A549 (cell line): ENCODE measurements at regions not wholly inside any gene's neighbourhood (a gene's known extent, or its start where the extent isn't known, plus 50 kb on each side); places are given as distances from the start of the nearest gene placed in this dataset.

Source experiments
- CBX2 ChIP-seq: fragments of 200-600 bp; sonication (generic); IDR thresholded peaks from 2 replicates; pipeline ENCODE4 v1.6.1; 2016; ENCODE audit warnings: low read depth, mild to moderate bottlenecking, borderline replicate concordance
- CTCF ChIP-seq: fragments of >200 bp; sonication (Bioruptor Twin); formaldehyde crosslinking; IDR thresholded peaks from 3 replicates; pipeline ENCODE4 v1.5.1; 2016
- EHF ChIP-seq: fragments of 250-450 bp; sonication (Bioruptor Pico); IDR thresholded peaks from 2 replicates; pipeline ENCODE4 v1.5.0; 2020; ENCODE audit warnings: mild to moderate bottlenecking
- HDAC2 ChIP-seq: fragments of 200-600 bp; sonication (generic); IDR thresholded peaks from 2 replicates; pipeline ENCODE4 v1.6.1; 2016
- MAFK ChIP-seq: fragments of 450-650 bp; IDR thresholded peaks from 2 replicates; pipeline ENCODE4 v1.6.1; 2014; ENCODE audit not compliant: partially characterized antibody
- NR3C1 ChIP-seq: fragments of >200 bp; sonication (Bioruptor Twin); formaldehyde crosslinking; IDR thresholded peaks from 3 replicates; pipeline ENCODE4 v1.6.1; 2017
- POLR2A ChIP-seq: IDR thresholded peaks from 2 replicates; pipeline ENCODE4 v1.6.1; 2012; ENCODE audit warnings: mild to moderate bottlenecking, low read length
- SMC3 ChIP-seq: fragments of >200 bp; sonication (Bioruptor Twin); formaldehyde crosslinking; IDR thresholded peaks from 3 replicates; pipeline ENCODE4 v1.6.1; 2018; ENCODE audit warnings: inconsistent platforms
- ZSCAN20 ChIP-seq: fragments of 250-450 bp; sonication (Bioruptor Pico); IDR thresholded peaks from 2 replicates; pipeline ENCODE4 v1.8.0; 2022; ENCODE audit warnings: mild to moderate bottlenecking, moderate library complexity
- TF ChIP-seq, protein P1 (sequence below): IDR thresholded peaks from 2 replicates; pipeline ENCODE4 v1.6.1; 2012; ENCODE audit warnings: low read depth, borderline replicate concordance
- TF ChIP-seq, protein P2 (sequence below): fragments of >200 bp; sonication (Bioruptor Twin); formaldehyde crosslinking; IDR thresholded peaks from 3 replicates; pipeline ENCODE4 v1.6.1; 2016

GRCh38 chr2:208708486-208708885 is 301.9 kb downstream of the PTH2R start:
- TF ChIP-seq HDAC2 (no peak), NR3C1 (no peak), CTCF (no peak), ZSCAN20 (CRISPR knock-in tag) (no peak), POLR2A (no peak), SMC3 (no peak), MAFK (no peak), CBX2 (no peak), EHF (CRISPR knock-in tag) (no peak)
- TF ChIP-seq, protein P1, sequence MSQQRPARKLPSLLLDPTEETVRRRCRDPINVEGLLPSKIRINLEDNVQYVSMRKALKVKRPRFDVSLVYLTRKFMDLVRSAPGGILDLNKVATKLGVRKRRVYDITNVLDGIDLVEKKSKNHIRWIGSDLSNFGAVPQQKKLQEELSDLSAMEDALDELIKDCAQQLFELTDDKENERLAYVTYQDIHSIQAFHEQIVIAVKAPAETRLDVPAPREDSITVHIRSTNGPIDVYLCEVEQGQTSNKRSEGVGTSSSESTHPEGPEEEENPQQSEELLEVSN, result no peak
- TF ChIP-seq, protein P2, sequence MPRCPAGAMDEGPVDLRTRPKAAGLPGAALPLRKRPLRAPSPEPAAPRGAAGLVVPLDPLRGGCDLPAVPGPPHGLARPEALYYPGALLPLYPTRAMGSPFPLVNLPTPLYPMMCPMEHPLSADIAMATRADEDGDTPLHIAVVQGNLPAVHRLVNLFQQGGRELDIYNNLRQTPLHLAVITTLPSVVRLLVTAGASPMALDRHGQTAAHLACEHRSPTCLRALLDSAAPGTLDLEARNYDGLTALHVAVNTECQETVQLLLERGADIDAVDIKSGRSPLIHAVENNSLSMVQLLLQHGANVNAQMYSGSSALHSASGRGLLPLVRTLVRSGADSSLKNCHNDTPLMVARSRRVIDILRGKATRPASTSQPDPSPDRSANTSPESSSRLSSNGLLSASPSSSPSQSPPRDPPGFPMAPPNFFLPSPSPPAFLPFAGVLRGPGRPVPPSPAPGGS, result no peak
